ENCODE measurements at regions not wholly inside any gene's neighbourhood (a gene's known extent, or its start where the extent isn't known, plus 50 kb on each side); places are given as distances from the start of the nearest gene placed in this dataset.
A peak's percentile ranks its signal among the peaks of the same experiment; 100 is the strongest.
"Not testable (repeated sequence)": the region's sequence is repeated elsewhere in the genome, so short reads cannot be mapped to it uniquely, and the experiment has no call there.

DNA sequence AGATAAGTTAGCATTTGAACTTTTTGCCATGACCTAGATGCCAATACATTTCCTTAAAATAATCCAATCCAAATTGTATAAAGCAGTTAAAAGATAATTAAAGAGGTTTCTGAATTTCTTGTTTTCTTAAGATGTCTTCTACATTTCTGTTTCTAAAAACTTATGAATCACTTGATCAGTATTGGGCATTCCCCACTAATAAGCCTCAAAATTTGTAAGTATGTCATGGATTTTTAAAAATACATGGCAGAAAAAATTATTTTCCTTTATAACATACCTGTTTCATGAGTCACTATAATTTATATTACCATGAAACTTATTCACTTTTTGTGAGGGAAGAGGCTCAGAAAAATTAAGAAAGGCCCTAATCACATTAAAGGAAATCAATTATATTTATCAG is 90.3 kb upstream of the TFPI start:
- H3K4me3 ChIP-seq (ENCODE audit: control insufficient read depth, low read depth, low read length): no peak overlapping the region
- DNase-seq (ENCODE audit: low read depth): no peak
- TF ChIP-seq, protein P1, sequence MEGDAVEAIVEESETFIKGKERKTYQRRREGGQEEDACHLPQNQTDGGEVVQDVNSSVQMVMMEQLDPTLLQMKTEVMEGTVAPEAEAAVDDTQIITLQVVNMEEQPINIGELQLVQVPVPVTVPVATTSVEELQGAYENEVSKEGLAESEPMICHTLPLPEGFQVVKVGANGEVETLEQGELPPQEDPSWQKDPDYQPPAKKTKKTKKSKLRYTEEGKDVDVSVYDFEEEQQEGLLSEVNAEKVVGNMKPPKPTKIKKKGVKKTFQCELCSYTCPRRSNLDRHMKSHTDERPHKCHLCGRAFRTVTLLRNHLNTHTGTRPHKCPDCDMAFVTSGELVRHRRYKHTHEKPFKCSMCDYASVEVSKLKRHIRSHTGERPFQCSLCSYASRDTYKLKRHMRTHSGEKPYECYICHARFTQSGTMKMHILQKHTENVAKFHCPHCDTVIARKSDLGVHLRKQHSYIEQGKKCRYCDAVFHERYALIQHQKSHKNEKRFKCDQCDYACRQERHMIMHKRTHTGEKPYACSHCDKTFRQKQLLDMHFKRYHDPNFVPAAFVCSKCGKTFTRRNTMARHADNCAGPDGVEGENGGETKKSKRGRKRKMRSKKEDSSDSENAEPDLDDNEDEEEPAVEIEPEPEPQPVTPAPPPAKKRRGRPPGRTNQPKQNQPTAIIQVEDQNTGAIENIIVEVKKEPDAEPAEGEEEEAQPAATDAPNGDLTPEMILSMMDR (conservative IDR thresholded peaks at IDR 0.05; ENCODE audit: control insufficient read depth, insufficient read depth, low read depth, low read length): no peak

DNA sequence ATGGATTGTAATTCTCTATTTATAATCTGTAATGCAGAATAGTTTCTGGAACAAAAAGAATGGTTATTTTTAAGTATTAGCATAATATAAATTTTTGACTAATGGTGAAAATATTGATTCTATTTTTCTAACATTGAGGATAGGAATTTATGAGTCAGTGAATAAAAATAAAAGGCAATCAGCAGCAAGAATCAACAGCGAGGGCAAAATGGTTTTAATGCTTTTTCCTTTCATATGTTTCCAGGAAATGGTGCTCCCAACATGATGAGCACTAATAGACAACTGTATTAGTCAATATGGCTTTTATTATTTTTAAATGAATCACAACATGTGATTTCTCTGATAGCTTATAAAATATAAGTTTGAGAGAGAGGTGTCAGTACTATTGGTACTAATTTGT is 90.7 kb upstream of the TFPI start:
- H3K4me3 ChIP-seq (ENCODE audit: control insufficient read depth, low read depth, low read length): no peak overlapping the region
- DNase-seq (ENCODE audit: low read depth): peak; percentile 17

DNA sequence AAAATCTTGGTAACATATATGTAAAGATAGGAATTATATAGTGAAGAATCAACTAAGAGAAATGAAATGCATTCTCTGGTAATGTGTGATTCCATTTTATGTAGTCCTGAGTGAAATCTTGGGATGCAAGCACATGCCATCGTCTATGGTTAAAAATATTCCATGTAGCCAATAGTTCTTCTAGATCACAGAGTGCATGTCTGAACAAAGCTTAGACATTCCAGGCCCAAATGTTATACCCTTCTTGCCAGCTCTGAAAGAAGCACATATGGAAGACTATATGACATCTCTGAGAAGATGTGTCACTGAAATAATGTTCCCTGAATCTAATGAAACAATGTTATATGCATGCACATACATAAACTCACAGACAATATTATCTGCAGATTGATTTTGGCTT is 92.3 kb upstream of the TFPI start:
- TF ChIP-seq, protein P1 (conservative IDR thresholded peaks at IDR 0.05; ENCODE audit: control insufficient read depth, insufficient read depth, low read depth, low read length): no peak
- no peak for DNase-seq (ENCODE audit: low read depth)
- H3K4me3 ChIP-seq (ENCODE audit: control insufficient read depth, low read depth, low read length): no peak overlapping the region

More for the DNA sequence above, 90.7 kb upstream of the TFPI start:
- TF ChIP-seq, protein P1 (conservative IDR thresholded peaks at IDR 0.05; ENCODE audit: control insufficient read depth, insufficient read depth, low read depth, low read length): no peak

DNA sequence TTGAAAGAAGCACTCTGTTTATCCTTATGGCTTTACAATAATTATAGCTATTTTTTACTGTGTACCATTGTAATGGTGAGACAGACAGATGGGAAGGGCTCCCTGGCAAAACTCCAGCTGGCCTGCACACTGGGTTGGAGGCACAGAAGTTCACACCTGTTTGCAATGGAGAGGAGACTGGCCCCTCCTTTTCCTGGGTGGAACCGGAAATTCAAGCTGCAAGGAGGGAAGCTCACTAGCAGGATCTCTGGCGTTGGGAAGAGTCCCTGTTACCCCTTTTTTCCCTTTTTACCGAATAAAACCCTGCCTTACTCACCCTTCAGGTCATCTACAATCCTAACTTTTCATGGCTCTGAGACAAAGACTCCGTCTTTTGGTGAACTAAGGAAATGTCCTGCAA is 100.3 kb upstream of the TFPI start:
- DNase-seq (ENCODE audit: low read depth): no peak
- no peak overlapping the region for H3K4me3 ChIP-seq (ENCODE audit: control insufficient read depth, low read depth, low read length)
- TF ChIP-seq, protein P1 (conservative IDR thresholded peaks at IDR 0.05; ENCODE audit: control insufficient read depth, insufficient read depth, low read depth, low read length): no peak

DNA sequence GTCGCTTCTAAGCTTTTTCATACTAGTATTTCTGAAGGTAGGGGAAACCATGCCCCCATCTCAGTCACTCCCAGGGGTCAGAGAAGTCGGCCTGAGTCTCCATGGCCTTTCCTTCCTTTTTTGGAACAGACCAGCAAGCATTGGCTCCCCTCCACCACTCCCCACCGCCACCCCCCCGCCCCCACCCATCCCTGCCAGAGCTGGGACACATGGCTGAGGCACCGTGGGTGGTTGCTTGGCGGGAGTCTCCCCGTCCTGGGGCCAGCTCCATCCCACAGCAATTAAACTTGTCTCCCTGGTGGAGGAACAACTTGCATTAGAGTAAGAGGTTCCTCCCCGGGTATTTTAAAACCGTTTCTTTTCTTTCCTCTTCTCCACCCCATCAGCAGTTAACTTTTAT is 100.8 kb upstream of the TFPI start:
- TF ChIP-seq, protein P1 (conservative IDR thresholded peaks at IDR 0.05; ENCODE audit: control insufficient read depth, insufficient read depth, low read depth, low read length): no peak
- H3K4me3 ChIP-seq (ENCODE audit: control insufficient read depth, low read depth, low read length): no peak overlapping the region
- no peak for DNase-seq (ENCODE audit: low read depth)

DNA sequence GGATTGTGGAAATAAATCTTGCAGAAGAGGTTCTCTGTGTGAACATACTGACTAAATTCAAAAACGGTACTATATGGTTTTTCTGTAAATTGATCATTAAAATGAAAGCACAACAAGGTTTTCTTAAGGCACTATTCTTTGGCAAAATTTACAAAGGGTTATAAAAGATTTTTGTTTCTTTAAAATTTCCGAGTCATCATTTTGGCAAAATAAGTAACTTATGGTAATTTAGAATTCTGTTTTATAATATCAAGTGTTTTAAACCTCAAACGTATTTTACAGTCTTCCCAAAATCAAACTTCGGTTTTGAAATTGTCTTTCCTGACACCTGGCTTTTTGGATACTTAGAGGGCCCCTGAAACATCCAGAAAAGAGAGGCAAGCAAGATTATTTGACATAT is 101.9 kb upstream of the TFPI start:
- DNase-seq (ENCODE audit: low read depth): no peak
- H3K4me3 ChIP-seq (ENCODE audit: control insufficient read depth, low read depth, low read length): no peak overlapping the region
- TF ChIP-seq, protein P1 (conservative IDR thresholded peaks at IDR 0.05; ENCODE audit: control insufficient read depth, insufficient read depth, low read depth, low read length): no peak

DNA sequence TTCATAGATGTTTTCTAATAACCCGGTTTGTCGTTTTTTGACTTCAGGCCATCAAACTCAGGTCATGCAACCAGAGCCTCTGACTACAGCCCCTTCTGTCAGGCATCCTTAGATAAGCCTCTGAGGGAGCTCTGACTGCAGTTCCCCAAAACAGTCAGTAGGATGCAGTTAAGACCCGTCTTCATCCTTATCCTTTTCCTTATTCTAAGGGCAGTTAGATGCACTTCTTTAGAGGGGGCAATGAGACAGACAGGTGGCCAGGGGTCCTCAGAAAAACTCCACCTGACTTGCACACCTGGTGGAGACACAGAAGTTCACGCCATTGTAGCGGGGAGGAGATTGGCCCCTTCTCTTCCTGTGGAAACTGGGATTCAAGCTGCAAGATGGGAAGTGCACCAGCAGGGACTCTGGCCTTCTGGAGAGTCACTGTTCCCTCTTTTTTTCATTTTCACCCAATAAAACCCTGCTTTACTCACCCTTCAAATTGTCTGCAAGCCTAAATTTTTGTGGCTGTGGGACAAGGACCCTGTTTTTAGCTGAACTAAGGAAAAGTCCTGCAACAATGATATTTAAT is 104.8 kb upstream of the TFPI start:
- DNase-seq (ENCODE audit: low read depth): peak; percentile 41
- no peak overlapping the region for H3K4me3 ChIP-seq (ENCODE audit: control insufficient read depth, low read depth, low read length)

DNA sequence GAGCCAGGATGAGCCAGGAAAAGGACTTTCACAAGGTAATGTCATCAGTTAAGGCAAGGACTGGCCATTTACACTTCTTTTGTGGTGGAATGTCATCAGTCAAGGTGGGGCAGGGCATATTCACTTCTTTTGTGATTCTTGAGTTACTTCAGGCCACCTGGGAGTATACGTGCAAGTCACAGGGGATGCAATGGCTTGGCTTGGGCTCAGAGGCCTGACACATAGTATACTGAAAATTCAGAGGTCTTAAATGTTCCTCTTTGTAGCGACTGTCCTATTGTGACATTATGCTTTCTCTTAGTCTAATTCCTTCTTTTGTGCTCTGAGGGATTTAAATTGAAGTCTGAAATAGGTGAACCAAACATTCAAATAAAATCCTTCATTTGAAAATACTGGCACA is 121.8 kb upstream of the TFPI start:
- DNase-seq (ENCODE audit: low read depth); H3K4me3 ChIP-seq (ENCODE audit: control insufficient read depth, low read depth, low read length): not testable (repeated sequence)

More for the DNA sequence above, 104.8 kb upstream of the TFPI start:
- TF ChIP-seq, protein P1 (conservative IDR thresholded peaks at IDR 0.05; ENCODE audit: control insufficient read depth, insufficient read depth, low read depth, low read length): peak; percentile 49

Data from fibroblast of mammary gland (primary cell).